ENCODE measurements at regions not wholly inside any gene's neighbourhood (a gene's known extent, or its start where the extent isn't known, plus 50 kb on each side); places are given as distances from the start of the nearest gene placed in this dataset.

GRCh38 chr20:58569241-58570125 is 54.3 kb upstream of the APCDD1L start:
- H3K36me3 ChIP-seq = no peaks in the 10 kb centered on the region
- no peaks in the 10 kb centered on the region; the same call in 1 of the 2 replicates for H3K9me3 ChIP-seq
- no peak for DNase-seq
- no peaks in the 10 kb centered on the region; the same call in 1 of the 2 replicates for H3K4me1 ChIP-seq
- no peak for TF ChIP-seq CTCF (IDR thresholded peaks at IDR 0.05; ENCODE audit: low read depth, low read length)
- H3K4me3 ChIP-seq (ENCODE audit: low read depth, low read length) = no peak overlapping the region
- H3K27me3 ChIP-seq = no peaks in the 10 kb centered on the region

- H3K36me3 ChIP-seq = no peaks in the 10 kb centered on the region
- H3K27me3 ChIP-seq = no peaks in the 10 kb centered on the region
- H3K4me1 ChIP-seq = no peaks in the 10 kb centered on the region; the same call in 1 of the 2 replicates
- TF ChIP-seq CTCF (IDR thresholded peaks at IDR 0.05; ENCODE audit: low read depth, low read length) = no peak
- no peak overlapping the region for H3K4me3 ChIP-seq (ENCODE audit: low read depth, low read length)
- H3K9me3 ChIP-seq = no peaks in the 10 kb centered on the region; the same call in 1 of the 2 replicates
- no peak for DNase-seq
Observed at GRCh38 chr20:58568483-58569240, 53.5 kb upstream of the APCDD1L start.

GRCh38 chr20:58568126-58568482 is 52.9 kb upstream of the APCDD1L start:
- DNase-seq = no peak
- no peaks in the 10 kb centered on the region for H3K36me3 ChIP-seq
- no peak for TF ChIP-seq CTCF (IDR thresholded peaks at IDR 0.05; ENCODE audit: low read depth, low read length)
- no peaks in the 10 kb centered on the region; the same call in 1 of the 2 replicates for H3K9me3 ChIP-seq
- H3K27me3 ChIP-seq = no peaks in the 10 kb centered on the region
- H3K4me3 ChIP-seq (ENCODE audit: low read depth, low read length) = no peak overlapping the region
- H3K4me1 ChIP-seq = no peaks in the 10 kb centered on the region; the same call in 1 of the 2 replicates

- no peaks in the 10 kb centered on the region for H3K36me3 ChIP-seq
- no peaks in the 10 kb centered on the region for H3K27me3 ChIP-seq
- H3K9me3 ChIP-seq = no peaks in the 10 kb centered on the region; the same call in 1 of the 2 replicates
- H3K4me1 ChIP-seq = no peaks in the 10 kb centered on the region; the same call in 1 of the 2 replicates
- DNase-seq = no peak
- no peak for TF ChIP-seq CTCF (IDR thresholded peaks at IDR 0.05; ENCODE audit: low read depth, low read length)
- no peak overlapping the region for H3K4me3 ChIP-seq (ENCODE audit: low read depth, low read length)
Observed at GRCh38 chr20:58567437-58567836, 52.2 kb upstream of the APCDD1L start.

GRCh38 chr20:58566981-58567380 is 51.8 kb upstream of the APCDD1L start:
- Histone ChIP-seq H3K36me3 (no peaks in the 10 kb centered on the region), H3K9me3 (no peaks in the 10 kb centered on the region; the same call in 1 of the 2 replicates), H3K4me1 (no peaks in the 10 kb centered on the region; the same call in 1 of the 2 replicates), H3K27me3 (no peaks in the 10 kb centered on the region), H3K4me3 (ENCODE audit: low read depth, low read length) (no peak overlapping the region)
- TF ChIP-seq CTCF (IDR thresholded peaks at IDR 0.05; ENCODE audit: low read depth, low read length) = no peak
- no peak for DNase-seq
